NK-92 (cell line): ENCODE measurements at regions not wholly inside any gene's neighbourhood (a gene's known extent, or its start where the extent isn't known, plus 50 kb on each side); places are given as distances from the start of the nearest gene placed in this dataset.

Experiments
- DNase-seq: peaks from one replicate; lab custom pipeline; 2025; ENCODE audit not compliant: unreplicated experiment; lab: John Stamatoyannopoulos, UW

GRCh38 chr6:14426281-14426680 lies 308.7 kb downstream of the CD83 start:
- DNase-seq = no peak

- no peak for DNase-seq
Observed at GRCh38 chr6:14428269-14428668, 310.7 kb downstream of the CD83 start.

- no peak for DNase-seq
Observed at GRCh38 chr6:14429396-14429795, 311.8 kb downstream of the CD83 start.

GRCh38 chr6:14430218-14430617 lies 312.6 kb downstream of the CD83 start:
- no peak for DNase-seq

GRCh38 chr6:14431385-14432330 lies 314.1 kb downstream of the CD83 start:
- no peak for DNase-seq

GRCh38 chr6:14434916-14435690 lies 317.5 kb downstream of the CD83 start:
- no peak for DNase-seq

- no peak for DNase-seq
Observed at GRCh38 chr6:14436592-14437132, 319.1 kb downstream of the CD83 start.

- no peak for DNase-seq
Observed at GRCh38 chr6:14439419-14439818, 321.8 kb downstream of the CD83 start.

- no peak for DNase-seq
Observed at GRCh38 chr6:14440215-14440910, 322.8 kb downstream of the CD83 start.

- DNase-seq = no peak
Observed at GRCh38 chr6:14440940-14441781, 323.6 kb downstream of the CD83 start.

- DNase-seq = no peak
Observed at GRCh38 chr6:14442242-14442641, 324.7 kb downstream of the CD83 start.

GRCh38 chr6:14443629-14444268 lies 326.2 kb downstream of the CD83 start:
- no peak for DNase-seq

- no peak for DNase-seq
Observed at GRCh38 chr6:14444295-14444972, 326.9 kb downstream of the CD83 start.

GRCh38 chr6:14447240-14447639 lies 329.7 kb downstream of the CD83 start:
- no peak for DNase-seq

- no peak for DNase-seq
Observed at GRCh38 chr6:14448246-14448645, 330.7 kb downstream of the CD83 start.

- no peak for DNase-seq
Observed at GRCh38 chr6:14450133-14450504, 332.5 kb downstream of the CD83 start.

- DNase-seq = no peak
Observed at GRCh38 chr6:14450578-14450977, 333.0 kb downstream of the CD83 start.

GRCh38 chr6:14451594-14452374 lies 334.2 kb downstream of the CD83 start:
- DNase-seq = no peak
